ENCODE measurements at regions not wholly inside any gene's neighbourhood (a gene's known extent, or its start where the extent isn't known, plus 50 kb on each side); places are given as distances from the start of the nearest gene placed in this dataset.

DNA sequence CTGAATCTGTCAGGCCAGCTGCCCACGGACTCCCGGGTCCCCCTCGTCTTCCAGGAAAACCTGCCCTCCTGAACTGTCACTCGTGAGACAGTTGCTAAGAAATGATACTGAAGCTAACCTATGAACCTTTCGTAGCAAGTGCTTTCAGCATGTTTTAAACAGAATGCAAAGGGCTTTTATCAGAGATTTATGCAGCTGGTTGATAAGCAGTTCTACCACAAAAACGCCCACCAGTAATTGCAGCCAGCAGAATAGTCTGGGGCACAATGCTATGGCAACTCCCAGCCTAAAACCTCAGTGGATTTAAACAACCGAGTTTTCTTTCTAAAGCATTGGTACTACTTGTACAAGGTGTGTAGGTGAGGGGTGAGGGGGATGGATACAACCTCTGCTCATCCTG lies 97.5 kb downstream of the IRX2 start:
- Histone ChIP-seq H3K9me3 (ENCODE audit: insufficient read depth, low read depth, low read length) (peaks cover 9% of the 10 kb centered on the region; the same call in 1 of the 2 replicates), H3K27me3 (ENCODE audit: insufficient read depth, low read length, poor library complexity, severe bottlenecking) (no peaks in the 10 kb centered on the region), H3K4me2 (ENCODE audit: low read depth, low read length, poor library complexity, severe bottlenecking) (no peak overlapping the region), H3K9ac (ENCODE audit: low read depth, low read length, poor library complexity, severe bottlenecking) (no peak overlapping the region), H4K20me1 (ENCODE audit: insufficient read depth, low read length, poor library complexity, severe bottlenecking) (no peaks in the 10 kb centered on the region), H2AFZ (ENCODE audit: low read length) (no peak overlapping the region), H3K4me3 (ENCODE audit: low read length, poor library complexity, severe bottlenecking) (no peak overlapping the region), H3K9me2 (replicated peaks; ENCODE audit: low read depth, low read length) (no peaks in the 10 kb centered on the region), H3K4me1 (ENCODE audit: insufficient read depth, low read length, poor library complexity, severe bottlenecking) (no peaks in the 10 kb centered on the region), H3K79me2 (ENCODE audit: insufficient read depth, low read length) (no peaks in the 10 kb centered on the region), H3K36me3 (ENCODE audit: insufficient read depth, low read length) (no peaks in the 10 kb centered on the region), H3F3A (ENCODE audit: low read depth) (no peaks in the 10 kb centered on the region)
- TF ChIP-seq EZH2phosphoT487 (IDR thresholded peaks at IDR 0.05; ENCODE audit: borderline replicate concordance) (no peak), CTCF (conservative IDR thresholded peaks at IDR 0.05; ENCODE audit: low read length) (no peak)

- no peaks in the 10 kb centered on the region for H3K9me2 ChIP-seq (replicated peaks; ENCODE audit: low read depth, low read length)
- H2AFZ ChIP-seq (ENCODE audit: low read length), result no peak overlapping the region
- no peak overlapping the region for H3K9ac ChIP-seq (ENCODE audit: low read depth, low read length, poor library complexity, severe bottlenecking)
- no peak overlapping the region for H3K4me3 ChIP-seq (ENCODE audit: low read length, poor library complexity, severe bottlenecking)
- no peak overlapping the region for H3K4me2 ChIP-seq (ENCODE audit: low read depth, low read length, poor library complexity, severe bottlenecking)
- peaks cover 4% of the 10 kb centered on the region; the same call in 1 of the 2 replicates for H3K9me3 ChIP-seq (ENCODE audit: insufficient read depth, low read depth, low read length)
- no peaks in the 10 kb centered on the region for H3K27me3 ChIP-seq (ENCODE audit: insufficient read depth, low read length, poor library complexity, severe bottlenecking)
- no peaks in the 10 kb centered on the region for H3K36me3 ChIP-seq (ENCODE audit: insufficient read depth, low read length)
- no peaks in the 10 kb centered on the region for H3K4me1 ChIP-seq (ENCODE audit: insufficient read depth, low read length, poor library complexity, severe bottlenecking)
- no peaks in the 10 kb centered on the region for H3K79me2 ChIP-seq (ENCODE audit: insufficient read depth, low read length)
- H3F3A ChIP-seq (ENCODE audit: low read depth), result no peaks in the 10 kb centered on the region
- no peak for TF ChIP-seq CTCF (conservative IDR thresholded peaks at IDR 0.05; ENCODE audit: low read length)
- TF ChIP-seq EZH2phosphoT487 (IDR thresholded peaks at IDR 0.05; ENCODE audit: borderline replicate concordance), result no peak
- H4K20me1 ChIP-seq (ENCODE audit: insufficient read depth, low read length, poor library complexity, severe bottlenecking), result no peaks in the 10 kb centered on the region
Observed at GRCh38 chr5:2651116-2651515, 100.4 kb downstream of the IRX2 start.

DNA sequence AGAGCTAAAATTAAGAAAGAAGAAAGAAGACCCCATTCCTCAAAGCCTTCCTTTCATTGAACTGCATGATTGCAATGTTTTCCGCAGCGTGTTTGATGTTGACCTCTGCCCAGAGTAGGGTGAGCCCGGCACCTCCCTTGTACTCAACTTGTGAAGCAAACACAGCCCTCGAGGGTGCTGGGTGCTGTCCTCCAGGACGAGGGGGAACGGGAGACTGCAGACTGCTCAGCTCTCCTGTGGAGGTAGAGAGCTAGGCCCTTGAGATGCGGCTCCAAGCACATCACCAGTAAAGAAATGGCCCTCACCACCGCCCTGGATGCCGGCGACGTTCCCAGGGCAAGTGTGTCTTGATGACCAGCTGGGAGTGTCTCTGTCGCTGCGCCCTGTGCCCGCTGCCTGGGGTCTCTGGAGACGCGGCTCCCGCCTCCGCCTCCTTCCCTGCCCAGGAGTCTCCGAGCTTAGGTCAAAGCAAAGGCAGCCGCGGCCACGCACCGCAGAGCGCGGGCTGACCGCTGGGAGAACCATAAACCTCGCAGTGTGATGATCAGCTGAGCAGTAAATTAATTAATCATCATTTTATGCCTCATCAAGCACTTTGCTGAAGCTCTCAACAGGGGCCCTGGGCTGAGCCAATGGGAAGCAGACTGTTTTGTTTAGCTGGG lies 108.7 kb downstream of the IRX2 start:
- Histone ChIP-seq H3K36me3 (ENCODE audit: insufficient read depth, low read length) (no peaks in the 10 kb centered on the region), H3K9ac (ENCODE audit: low read depth, low read length, poor library complexity, severe bottlenecking) (no peak overlapping the region), H3K4me2 (ENCODE audit: low read depth, low read length, poor library complexity, severe bottlenecking) (no peak overlapping the region), H3K4me3 (ENCODE audit: low read length, poor library complexity, severe bottlenecking) (no peak overlapping the region), H3K79me2 (ENCODE audit: insufficient read depth, low read length) (no peaks in the 10 kb centered on the region), H3K27me3 (ENCODE audit: insufficient read depth, low read length, poor library complexity, severe bottlenecking) (no peaks in the 10 kb centered on the region), H3K9me3 (ENCODE audit: insufficient read depth, low read depth, low read length) (peaks cover 7% of the 10 kb centered on the region; the same call in 1 of the 2 replicates), H3F3A (ENCODE audit: low read depth) (no peaks in the 10 kb centered on the region), H3K9me2 (replicated peaks; ENCODE audit: low read depth, low read length) (no peaks in the 10 kb centered on the region), H4K20me1 (ENCODE audit: insufficient read depth, low read length, poor library complexity, severe bottlenecking) (no peaks in the 10 kb centered on the region), H3K4me1 (ENCODE audit: insufficient read depth, low read length, poor library complexity, severe bottlenecking) (no peaks in the 10 kb centered on the region), H2AFZ (ENCODE audit: low read length) (no peak overlapping the region)
- TF ChIP-seq EZH2phosphoT487 (IDR thresholded peaks at IDR 0.05; ENCODE audit: borderline replicate concordance), result no peak
- no peak for TF ChIP-seq CTCF (conservative IDR thresholded peaks at IDR 0.05; ENCODE audit: low read length)

All from Loucy (cell line).